NCI-H748 (cell line): ENCODE measurements at regions not wholly inside any gene's neighbourhood (a gene's known extent, or its start where the extent isn't known, plus 50 kb on each side); places are given as distances from the start of the nearest gene placed in this dataset.
A peak's percentile ranks its signal among the peaks of the same experiment; 100 is the strongest.

Experiments
- DNase-seq: peaks from one replicate; lab custom pipeline; 2025; ENCODE audit not compliant: unreplicated experiment; lab: John Stamatoyannopoulos, UW

DNA sequence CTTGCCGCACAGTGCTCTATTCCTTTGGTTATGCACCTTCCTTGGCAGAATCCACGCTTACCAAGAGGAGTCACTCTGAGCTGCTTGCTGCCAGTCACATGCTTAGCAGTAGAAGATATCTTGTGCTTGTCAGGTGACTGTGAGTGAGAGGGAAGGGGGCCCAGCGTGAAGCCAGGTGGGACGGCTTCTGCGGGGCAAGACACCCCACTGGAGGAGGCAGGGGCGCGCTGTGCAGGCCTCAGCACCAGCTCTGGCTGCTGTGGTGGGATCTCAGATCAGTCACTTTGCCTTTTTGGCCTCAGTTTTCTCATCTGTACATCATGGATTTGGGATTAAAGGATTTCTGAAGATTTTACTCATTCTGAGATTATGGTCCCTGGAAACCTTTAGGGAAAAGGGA, 63.9 kb upstream of the B3GAT1 start:
- no peak for DNase-seq

DNA sequence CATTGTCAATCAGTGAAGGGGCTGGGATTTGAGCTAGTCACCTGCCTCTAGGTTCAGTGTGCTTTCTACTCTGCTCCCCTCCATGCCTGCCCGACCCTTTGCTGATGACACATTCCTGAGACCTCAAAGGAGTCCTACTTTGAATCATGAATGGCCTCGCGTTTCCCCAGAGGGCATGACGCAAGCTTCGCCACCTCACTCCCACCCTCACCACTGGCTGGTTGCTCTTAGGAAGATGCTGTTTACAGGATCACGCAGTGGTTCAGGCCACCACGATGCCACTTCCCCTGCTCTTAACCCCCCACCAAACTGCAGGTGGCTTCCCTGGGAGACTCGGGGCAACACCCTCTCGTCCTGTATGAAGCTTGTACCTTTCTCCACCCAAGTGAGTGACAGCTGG, 62.9 kb upstream of the B3GAT1 start:
- no peak for DNase-seq

DNA sequence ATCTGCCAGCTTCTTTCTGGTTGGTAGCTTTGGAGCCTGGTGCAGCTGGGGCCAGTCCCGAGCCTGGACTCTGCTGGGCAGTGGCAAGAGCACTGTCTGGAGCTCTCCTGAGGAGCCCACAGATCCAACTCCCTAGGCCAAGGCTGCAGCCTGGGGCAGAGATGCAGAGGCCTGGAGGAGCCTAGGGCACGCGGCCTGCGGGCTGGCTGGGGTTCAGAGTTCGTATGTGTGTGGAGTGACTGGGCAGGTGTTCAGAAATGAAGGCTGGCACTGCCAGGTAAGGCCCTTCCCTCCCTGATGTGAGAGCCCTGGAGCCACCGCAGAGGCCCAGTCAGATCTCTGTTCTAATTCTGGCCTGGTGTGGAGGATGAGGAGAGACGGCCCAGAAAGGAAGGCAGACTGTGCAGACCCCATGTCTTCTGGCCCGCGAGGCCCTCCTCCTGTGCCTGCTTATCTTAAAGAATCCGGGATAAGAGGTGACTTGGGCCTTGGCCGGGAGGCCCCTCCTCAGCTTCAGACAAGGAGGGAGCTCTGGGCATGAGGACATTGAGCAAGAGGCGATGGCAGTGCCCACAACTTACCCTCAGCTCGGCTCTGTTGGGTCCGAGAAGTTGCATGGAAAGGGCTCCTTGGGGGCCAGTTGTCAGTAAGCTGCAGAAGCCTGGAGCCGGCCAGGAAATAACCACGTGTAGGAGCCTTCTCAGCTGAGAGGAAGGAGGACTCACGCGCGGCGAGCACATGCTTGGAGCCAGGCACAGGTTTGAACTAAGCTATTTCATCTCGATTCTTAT, 62.2 kb upstream of the B3GAT1 start:
- no peak for DNase-seq

DNA sequence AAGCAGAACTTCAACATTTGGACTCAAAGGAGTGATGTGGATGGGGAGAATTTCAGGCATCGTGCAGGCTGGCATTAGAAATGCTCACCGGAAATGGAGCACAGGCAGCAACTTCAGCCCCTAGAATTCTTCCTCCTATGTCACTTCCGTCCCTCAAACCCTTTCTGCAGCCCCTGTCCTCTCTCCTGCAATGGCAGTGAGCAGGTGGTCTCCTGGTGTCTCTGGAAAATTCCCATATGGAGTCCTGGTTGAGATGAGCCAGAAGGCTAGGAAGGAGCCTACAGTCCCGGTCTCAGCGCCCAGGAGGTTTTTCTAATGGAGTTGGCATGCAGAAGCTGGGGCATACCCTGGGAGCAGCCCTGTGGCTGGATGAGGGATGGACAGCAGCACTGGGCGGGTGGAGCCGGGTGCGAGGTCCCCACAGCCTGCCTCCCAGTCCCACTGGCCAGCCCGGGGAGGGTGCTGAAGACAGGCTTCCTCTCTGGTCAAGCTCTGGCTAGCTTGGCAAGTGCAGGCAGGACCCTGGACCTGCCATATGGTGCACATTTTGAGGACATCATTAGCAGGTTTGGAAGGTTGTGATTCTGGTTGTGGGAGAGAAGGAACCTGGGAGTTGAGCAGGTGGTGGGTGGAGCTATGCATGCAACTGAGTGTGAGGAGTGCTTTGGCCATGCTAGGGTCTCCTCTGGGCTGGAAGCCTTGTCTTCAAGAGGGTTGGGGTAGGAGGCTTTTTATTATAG, 59.8 kb upstream of the B3GAT1 start:
- no peak for DNase-seq

DNA sequence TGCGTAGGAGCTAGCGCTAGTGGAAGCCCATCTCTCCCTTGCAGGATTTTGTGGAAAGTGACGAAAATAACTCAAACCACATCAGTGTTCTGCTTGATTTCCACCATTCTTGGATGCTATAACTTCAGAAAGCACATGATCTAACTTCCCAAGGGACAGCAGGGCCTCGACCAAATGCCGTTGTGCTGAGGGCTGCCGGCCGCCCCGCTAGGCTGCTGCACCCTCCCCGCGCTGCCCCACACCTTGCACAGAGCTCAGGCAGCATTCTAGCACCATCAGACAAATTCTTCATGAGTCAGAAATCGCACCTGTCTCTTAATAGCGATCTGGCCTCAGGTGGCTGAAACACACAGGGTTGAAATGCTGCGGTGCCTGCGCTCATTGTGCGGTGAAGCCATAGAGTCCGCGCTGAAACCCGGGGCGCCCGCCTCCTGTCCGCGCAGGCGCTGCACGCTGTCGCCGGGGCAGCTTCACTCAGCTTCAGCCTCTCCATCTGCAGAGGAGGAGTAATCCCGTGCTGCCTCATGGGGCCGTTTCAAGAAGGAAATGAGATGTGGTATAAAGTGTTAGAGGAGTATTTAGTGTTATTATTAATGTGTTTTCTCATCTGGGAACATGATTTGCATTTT, 59.2 kb upstream of the B3GAT1 start:
- peak; percentile 37 for DNase-seq

DNA sequence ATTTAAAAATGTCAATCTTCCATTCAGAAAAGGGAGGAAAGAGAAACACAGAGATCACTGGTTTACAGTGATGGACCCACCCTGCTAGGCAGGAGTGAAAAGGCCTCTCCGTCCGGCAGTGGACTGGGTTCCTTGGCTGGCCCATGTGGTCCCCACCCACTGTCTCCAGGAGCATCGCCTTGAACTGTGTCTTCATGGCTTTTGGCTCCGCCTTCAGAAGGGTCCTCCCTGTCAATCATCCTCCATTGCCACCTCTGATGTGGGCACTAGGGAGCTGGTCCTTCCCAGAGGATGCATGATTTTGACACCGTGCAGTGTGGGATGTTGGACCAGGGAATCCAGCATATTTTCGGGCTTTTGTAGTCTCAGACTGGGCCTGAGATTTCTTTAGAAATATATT, 58.2 kb upstream of the B3GAT1 start:
- no peak for DNase-seq

DNA sequence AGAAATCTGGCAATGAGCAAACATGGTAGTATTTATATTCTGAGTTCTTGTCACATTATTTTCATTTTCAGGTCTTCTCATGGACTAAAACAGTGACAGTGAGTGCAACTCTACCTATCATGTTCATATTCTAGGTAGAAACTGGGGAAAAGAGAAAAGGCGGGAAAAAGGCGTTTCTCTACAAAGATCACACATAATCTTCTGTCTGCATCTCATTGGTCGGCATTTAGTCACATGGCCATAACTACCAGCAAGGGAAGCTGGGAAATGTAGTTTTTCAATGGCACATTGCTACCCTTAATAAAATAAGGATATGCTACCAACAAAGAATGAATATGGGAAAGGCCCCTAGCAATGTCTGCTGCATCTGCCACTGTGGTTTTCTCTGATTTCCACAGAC, 57.6 kb upstream of the B3GAT1 start:
- DNase-seq, result no peak

DNA sequence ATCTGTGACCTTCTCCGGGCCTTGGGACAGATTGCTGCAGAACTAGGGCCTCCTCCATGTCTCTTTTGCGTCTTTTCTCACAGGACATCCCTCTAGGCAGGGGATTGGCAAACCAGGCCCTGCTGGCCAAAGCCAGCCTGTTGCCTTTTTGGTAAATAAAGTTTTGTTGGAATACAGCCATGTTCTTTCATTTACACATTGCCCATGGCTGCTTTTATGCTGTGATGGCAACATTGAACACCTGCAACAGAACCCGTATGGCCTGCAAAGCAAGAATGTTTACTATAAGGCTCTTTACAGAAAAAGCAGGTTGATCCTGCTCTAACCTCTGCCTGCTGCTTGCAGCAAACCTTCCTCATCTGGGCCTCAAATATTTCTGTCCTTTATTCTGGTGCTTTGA, 56.8 kb upstream of the B3GAT1 start:
- DNase-seq, result no peak

DNA sequence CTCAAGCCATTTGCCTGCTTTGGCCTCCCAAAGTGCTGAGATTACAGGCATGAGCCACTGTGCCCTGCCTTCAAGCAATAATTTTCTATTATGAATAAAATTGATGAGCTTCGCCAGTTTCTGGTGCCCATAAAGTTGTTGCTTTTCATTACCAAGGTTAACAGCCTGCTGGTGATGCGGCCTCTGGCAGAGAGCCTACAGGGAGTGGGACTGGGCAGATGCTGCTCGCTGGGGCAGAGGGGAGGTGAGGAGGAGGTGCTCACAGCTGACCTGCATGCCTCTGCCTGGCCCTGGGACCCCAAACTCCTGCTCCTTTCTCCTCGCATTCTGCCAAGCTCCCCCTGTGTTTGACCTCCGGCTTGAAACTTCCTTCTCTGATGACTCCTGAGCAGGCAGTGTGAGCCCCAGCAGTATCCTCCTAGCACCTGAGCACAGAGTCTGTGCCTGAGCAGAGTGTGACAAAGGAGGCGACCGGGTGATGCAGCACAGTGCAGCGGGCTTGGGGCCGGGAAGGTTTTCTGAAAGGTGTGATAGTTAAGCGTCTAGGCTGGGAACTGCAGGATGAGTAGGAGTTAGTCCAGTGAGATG, 56.1 kb upstream of the B3GAT1 start:
- DNase-seq, result no peak

DNA sequence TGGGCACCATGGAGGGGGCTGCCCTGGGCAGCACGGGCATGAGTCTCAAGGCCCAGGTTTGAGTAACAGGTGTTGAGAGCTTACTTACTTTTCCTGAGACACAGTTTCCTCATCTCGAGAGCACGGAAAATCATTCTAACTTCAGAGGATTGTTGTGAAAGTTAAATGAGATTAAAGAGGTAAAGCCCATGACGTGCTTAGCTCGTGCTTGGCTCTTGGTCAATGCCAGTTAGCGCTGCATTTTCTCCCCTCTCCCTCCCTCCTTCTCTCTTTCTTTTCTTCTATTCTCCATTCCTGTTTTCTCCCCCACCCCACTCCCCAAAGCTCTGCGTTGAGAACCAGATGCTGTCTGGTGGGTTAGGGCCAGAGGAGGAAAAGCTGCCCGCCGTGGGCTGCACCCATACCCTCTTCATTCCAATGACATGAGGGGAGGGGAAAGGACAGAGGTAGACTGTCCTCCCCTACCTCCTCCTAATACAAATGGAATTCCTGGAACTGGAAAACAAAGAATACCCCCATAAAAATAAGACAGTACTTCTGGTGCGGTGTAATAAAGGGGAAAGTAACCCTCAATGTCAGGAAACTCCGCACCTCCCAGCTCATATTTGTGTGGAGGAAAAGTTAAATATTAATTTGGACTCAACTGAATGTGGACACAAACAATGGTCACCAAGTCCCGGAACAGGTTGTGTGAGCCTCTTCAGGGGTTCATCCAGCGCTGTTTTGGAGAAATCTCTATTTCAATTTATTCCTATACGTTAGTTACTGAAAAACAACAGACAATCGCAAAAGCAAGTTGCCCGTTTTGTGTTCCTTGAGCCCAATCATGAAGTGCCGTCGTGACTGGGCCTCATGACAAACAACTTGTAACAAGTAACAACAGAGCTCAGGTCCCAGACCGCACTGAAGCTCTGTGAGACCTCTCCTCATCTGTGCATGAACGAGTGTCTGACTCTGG, 54.8 kb upstream of the B3GAT1 start:
- no peak for DNase-seq

DNA sequence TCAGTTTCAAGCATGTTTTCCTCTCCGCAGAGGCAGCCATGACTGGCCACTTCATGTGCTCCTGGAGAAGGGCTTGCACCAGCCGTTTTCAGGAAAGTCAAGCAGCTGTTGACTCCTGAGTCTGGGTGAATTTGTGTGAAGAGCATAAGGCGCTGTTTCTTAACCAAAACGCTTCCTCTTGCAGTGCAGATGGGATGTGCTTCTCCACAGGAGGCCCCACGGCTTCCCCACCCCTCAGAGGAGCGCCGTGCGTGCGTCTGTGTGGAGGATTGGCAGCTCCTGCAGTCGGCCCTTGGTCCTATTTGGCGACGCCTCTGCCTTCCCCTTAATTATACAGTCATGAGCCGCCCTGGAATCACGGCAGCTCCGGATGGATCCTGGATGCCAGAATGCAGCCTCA, 54.1 kb upstream of the B3GAT1 start:
- peak; percentile 39 for DNase-seq

DNA sequence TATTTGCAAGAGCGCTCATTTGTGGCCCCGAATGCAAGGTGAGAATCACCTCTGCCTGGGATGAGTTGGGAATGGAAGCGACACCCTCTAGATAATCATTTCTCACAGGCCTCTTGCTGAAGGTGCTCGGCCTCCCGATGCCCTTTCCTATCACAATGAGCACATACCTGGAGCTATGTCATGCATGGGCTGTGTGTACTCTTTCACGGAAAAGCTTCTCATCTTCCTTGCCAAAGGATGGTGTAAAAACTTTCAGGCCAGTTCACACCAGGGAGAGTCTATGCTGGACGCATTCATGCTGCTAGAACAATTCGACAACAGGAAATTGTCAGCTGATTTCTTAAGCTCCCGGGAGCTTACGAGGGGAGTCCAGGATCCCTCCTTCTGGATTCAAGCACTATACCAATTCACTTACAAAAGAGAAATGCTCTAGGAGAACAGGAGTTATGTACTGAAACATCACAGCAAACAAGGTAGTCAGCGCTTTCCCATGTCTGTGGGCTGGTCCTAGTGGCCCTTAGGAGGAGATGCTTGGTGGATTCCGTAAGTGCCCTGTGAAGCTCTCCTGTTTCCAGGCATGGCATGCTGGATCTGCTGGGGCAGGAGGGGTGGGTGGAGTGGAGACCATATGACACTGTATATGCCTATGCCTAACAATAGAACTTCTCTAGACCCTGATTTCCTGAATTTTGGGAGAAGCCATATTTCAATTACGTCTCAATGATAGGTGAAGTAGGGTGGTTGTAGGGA, 53.1 kb upstream of the B3GAT1 start:
- DNase-seq, result no peak

DNA sequence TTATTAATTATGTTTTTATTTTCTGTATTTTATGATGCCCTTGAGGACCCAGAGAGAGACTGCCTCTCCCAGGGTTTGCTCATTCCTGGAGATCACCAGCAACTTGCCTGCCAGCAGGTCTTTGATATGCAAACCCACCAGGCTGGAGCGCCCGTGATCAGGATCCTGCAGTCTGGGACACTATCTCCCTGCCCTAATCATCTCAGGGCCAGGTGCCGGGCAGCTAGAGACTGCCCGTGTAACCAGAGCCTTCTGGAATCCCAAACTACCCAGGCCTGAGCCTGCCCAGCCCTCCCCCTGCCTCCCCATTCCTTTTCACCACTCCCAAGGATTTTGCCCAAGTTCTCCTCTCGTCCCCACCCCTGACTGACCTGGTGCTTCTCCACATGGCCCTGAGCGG, 52.2 kb upstream of the B3GAT1 start:
- DNase-seq, result no peak

DNA sequence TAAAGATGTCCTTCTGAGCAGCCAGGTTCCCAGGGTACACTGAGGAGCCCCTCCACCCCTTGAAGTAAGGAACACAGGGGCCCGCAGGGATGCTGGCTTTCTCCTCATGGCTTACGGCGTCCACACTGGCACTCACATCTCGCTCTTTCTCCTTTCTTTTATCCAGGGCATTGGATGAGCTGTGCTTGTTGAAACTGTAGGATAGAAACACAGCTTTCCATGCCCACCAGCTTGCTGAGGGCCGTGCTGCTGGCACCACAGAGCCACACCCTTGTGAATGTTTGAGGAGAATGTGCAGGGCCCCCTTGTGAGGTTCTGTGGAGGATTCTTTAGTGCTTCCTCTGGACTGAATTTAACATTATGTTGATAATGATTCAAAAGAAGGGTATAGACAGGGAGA, 51.7 kb upstream of the B3GAT1 start:
- DNase-seq, result no peak
